Epithelial cell of esophagus (primary cell): ENCODE measurements at regions not wholly inside any gene's neighbourhood (a gene's known extent, or its start where the extent isn't known, plus 50 kb on each side); places are given as distances from the start of the nearest gene placed in this dataset.

ENCODE experiments used
- DNase-seq: peaks from one replicate; pipeline ENCODE4 v3.0.0; 2010; ENCODE audit warnings: low read depth
- H3K4me3 ChIP-seq: 2 replicates; pipeline ENCODE4 v1.5.1; 2011; ENCODE audit warnings: mild to moderate bottlenecking, low read length, control low read depth
- CTCF ChIP-seq: IDR thresholded peaks from 2 replicates; pipeline ENCODE4 v1.5.1; 2011; ENCODE audit warnings: low read depth, mild to moderate bottlenecking, low read length, control low read depth, inconsistent platforms; ENCODE audit not compliant: insufficient read depth; ENCODE audit errors: missing control alignments

- no peak for TF ChIP-seq CTCF
- no peak for DNase-seq
- no peak overlapping the region for H3K4me3 ChIP-seq
These were observed 2251.6 kb downstream of the NCAM2 start for GRCh38 chr21:23249760-23250159.

GRCh38 chr21:23247334-23247733, 2249.1 kb downstream of the NCAM2 start:
- TF ChIP-seq CTCF, result no peak
- no peak overlapping the region for H3K4me3 ChIP-seq
- no peak for DNase-seq

DNA sequence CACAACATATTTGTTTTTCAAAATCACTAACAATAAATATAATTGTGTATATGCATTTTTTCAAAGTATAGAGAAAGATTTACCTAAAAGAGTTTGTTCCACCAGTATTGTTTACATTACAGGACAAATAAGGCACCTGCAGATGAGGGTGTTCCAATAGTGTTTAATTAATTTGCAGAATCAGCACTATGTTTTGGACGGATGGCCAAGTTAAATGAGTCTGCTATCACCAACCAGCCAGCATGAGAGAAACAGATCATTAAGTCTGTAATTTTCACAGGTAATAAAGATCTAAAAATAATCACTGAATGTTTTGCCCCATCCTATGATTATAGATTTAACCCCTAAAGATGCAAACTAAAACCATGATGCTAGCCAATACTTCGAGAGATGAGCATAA, 2247.0 kb downstream of the NCAM2 start:
- TF ChIP-seq CTCF, result no peak
- DNase-seq, result no peak

DNA sequence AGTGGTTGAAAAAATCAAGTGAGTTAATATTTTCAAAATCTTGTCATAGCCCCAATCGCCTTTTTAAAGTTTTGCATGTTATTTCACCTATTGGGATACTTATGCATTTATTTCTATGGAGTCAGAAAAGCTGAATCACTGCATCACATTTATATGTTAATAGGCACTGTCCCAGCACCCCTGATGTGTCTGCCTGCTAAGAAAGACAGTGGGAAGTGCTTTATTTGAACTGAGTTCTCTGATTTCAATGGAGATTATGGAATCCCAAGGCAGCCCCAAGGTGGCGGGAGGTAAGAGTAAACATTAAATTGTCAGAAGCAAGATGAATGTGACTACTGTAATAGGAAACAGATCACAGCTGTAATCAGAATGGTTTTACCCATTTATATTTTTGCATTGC, 2225.7 kb downstream of the NCAM2 start:
- no peak for DNase-seq
- H3K4me3 ChIP-seq, result no peak overlapping the region
- TF ChIP-seq CTCF, result no peak

More for the DNA sequence above, 2247.0 kb downstream of the NCAM2 start:
- H3K4me3 ChIP-seq, result no peak overlapping the region

DNA sequence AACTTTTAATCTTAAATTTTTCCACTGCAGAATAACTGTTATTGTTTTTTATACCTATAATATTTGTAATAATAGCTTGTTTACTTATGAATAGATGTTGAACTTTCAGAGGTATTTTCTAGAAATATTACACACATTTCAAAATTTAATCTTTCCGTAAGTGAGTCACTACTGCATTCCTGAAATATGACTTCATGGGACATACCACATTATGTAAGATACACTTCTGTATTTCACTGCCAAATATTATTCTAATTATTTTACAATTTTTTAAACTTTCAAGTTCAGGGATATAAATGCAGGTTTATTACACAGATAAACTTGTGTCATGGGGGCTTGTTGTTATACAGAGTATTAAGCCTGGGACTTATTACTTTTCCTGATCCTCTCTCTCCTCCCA, 2220.5 kb downstream of the NCAM2 start:
- no peak for TF ChIP-seq CTCF
- no peak overlapping the region for H3K4me3 ChIP-seq
- DNase-seq, result no peak

DNA sequence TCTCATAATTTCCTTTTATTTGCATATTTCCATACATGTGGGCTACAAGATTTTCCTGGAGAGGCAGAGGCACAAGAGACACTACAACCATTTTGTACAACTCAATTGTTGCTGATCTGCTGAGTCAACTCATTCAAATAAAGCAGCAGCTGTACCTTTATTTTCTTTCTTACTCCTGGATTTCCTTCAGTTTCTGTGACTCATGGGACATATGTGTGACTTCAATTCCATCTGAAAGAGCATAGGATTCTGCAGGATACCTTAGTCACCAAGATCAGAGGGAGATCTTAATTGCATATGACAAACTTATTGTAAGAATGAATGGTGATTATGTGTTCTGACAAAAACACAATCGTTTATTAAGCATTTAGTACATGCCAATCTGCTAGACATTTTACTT, 2219.4 kb downstream of the NCAM2 start:
- no peak overlapping the region for H3K4me3 ChIP-seq
- TF ChIP-seq CTCF, result no peak
- no peak for DNase-seq

DNA sequence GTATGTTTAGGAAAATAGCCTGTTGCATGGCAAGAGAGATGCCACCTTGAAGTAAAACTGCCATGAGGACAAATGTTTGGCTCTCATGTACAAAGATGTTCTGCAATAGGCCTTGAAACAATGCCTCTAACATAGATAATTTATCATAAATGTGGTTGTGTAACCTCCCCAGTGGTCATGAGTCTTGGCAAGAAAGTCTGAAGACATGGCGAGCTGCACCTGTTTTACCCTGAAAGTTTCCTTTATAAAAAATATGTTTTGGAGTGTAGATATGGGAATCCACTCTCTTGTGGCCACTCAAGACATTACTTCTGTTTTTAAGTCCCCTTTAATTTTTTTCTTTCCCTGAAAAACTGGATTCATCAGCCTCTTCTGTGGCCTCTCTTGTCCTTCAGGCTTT, 2217.1 kb downstream of the NCAM2 start:
- no peak for TF ChIP-seq CTCF
- DNase-seq, result no peak
- H3K4me3 ChIP-seq, result no peak overlapping the region
